ENCODE measurements at regions not wholly inside any gene's neighbourhood (a gene's known extent, or its start where the extent isn't known, plus 50 kb on each side); places are given as distances from the start of the nearest gene placed in this dataset.
A peak's percentile ranks its signal among the peaks of the same experiment; 100 is the strongest.

DNA sequence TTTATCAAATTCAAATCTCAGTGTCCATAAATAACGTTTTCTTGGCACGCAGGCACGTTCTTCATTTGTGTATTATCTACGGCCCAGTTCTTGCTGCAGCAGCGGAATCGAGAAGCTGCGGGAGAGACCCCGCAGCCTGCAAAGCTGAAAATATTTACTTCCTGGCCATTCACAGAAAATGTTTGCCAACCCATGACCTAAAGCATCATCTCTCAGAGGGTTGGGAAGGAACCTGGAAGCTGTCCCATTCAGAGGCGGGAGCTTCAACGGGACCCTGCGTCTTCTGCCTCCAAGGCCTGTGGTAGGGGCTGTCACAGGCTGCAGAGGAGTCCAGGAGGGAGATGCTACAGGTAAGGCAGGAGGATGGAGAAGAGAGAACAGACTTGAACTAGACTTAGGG is 319.2 kb downstream of the MN1 start:
- DNase-seq (ENCODE audit: low spot score in 2 of 2): no peak
- TF ChIP-seq, protein P1, sequence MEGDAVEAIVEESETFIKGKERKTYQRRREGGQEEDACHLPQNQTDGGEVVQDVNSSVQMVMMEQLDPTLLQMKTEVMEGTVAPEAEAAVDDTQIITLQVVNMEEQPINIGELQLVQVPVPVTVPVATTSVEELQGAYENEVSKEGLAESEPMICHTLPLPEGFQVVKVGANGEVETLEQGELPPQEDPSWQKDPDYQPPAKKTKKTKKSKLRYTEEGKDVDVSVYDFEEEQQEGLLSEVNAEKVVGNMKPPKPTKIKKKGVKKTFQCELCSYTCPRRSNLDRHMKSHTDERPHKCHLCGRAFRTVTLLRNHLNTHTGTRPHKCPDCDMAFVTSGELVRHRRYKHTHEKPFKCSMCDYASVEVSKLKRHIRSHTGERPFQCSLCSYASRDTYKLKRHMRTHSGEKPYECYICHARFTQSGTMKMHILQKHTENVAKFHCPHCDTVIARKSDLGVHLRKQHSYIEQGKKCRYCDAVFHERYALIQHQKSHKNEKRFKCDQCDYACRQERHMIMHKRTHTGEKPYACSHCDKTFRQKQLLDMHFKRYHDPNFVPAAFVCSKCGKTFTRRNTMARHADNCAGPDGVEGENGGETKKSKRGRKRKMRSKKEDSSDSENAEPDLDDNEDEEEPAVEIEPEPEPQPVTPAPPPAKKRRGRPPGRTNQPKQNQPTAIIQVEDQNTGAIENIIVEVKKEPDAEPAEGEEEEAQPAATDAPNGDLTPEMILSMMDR (IDR thresholded peaks at IDR 0.05): no peak
- Histone ChIP-seq H3K27ac (no peak overlapping the region), H3K4me1 (no peaks in the 10 kb centered on the region), H3K27me3 (no peaks in the 10 kb centered on the region), H3K36me3 (no peaks in the 10 kb centered on the region), H3K4me3 (no peak overlapping the region), H3K9me3 (no peaks in the 10 kb centered on the region)
- intact Hi-C loops (cut with DNase I): no loop called here

DNA sequence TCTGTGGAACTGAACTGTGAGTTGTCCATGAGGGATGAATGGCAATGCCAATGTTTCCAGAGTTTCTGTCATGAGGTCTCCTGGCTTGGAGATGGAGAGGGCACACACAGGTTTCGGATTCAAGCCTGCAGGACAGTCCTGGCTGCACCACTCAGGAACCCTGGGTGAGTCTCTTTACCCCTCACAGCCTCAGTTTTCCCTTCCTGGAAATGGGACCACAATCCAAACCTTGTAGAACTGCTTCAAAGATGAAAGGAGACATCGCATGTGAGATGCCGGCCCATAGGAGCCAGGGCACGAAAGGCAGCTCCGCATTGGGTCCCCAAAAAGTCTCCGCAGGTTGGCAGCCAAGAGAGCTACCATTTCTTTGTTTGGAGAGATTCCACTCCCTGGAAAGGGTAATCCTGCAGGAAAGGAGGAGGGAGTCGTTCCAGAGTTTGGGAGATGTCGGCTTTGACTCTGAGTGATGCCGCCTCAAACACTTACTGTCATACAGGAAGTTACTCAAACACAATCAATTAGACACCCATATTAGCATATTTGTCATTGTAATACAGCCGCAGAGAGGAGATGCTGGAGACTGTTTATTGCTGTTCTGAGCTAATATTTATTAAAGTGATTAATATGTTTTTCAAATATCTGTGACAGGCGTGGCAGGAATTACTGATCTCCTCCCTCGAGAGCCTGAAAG is 318.3 kb downstream of the MN1 start:
- Histone ChIP-seq H3K36me3 (no peaks in the 10 kb centered on the region), H3K4me3 (no peak overlapping the region), H3K27me3 (no peaks in the 10 kb centered on the region), H3K9me3 (no peaks in the 10 kb centered on the region), H3K4me1 (peaks cover 0 to under 1% of the 10 kb centered on the region in 2 donors), H3K27ac (no peak overlapping the region)
- DNase-seq (ENCODE audit: low spot score in 2 of 2): no peak
- intact Hi-C loops (cut with DNase I): no loop called here
- TF ChIP-seq, protein P1 (IDR thresholded peaks at IDR 0.05): no peak

DNA sequence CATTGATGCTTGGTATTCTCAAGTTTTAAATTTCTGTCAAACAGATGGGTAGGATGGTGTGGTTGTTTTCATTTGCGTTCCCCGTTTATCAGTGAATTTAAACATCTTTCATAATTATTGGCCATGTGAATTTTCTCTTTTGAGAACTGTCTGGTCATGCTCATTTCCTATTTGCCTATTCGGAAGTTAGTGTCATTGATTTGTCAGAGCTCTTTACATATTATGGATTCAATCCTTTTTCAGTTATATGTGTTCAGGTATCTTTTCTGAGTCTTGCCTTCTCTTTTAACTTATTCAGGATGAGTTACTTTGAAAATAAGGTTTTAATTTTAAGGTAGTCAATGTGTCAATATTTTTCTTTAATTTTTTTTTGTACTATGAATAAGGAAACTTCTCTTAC is 315.7 kb downstream of the MN1 start:
- no peak for DNase-seq (ENCODE audit: low spot score in 2 of 2)
- Histone ChIP-seq H3K36me3 (no peaks in the 10 kb centered on the region), H3K27me3 (no peaks in the 10 kb centered on the region), H3K4me1 (peaks cover 5 to 10% of the 10 kb centered on the region in 2 donors), H3K27ac (no peak overlapping the region), H3K4me3 (no peak overlapping the region), H3K9me3 (no peaks in the 10 kb centered on the region)
- TF ChIP-seq, protein P1 (IDR thresholded peaks at IDR 0.05): no peak
- intact Hi-C loops (cut with DNase I): no loop called here

DNA sequence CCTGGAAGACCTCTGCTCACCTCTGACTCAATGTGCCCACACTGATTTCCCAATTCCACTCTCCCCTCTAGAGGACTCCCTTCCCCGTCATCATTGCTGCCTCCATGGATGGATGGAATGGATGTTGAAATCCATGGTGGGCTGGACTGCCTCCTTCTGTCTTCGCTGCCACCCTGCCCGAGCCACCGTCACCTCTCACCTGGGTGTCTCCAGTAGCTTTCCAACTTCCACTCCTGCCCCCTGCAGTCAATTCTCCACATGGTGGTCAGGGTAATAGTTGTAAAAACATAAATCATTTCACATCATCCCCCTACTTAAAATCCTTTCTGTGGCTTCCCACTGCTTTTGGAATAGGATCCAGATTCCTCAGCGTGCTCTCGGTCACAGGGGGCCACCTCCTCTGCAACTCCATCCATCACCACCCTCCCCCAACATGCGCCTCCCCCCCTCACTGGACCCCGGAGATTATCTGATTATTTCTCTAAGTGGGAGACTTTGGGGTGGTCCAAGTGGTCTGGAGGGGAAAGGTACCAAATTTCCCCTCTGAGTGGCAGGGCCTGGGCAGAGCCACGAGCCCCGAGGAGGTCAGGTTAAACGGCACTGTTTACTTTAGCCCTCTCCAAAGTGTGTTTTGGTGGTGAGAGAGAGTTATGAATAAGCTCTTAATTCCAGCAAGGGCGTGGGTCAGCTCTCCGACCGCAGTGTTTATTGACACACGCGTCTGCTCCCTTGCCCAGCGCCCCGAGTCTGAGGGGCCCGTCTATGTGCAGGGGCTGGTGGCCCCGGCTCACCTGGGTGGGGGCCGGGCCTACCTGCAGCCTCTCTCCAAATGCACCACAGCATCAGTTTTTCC is 313.7 kb downstream of the MN1 start:
- Histone ChIP-seq H3K4me3 (no peak overlapping the region), H3K4me1 (peaks cover 5 to 10% of the 10 kb centered on the region in 2 donors), H3K36me3 (no peaks in the 10 kb centered on the region), H3K27ac (peak overlapping the region in 1 of 2 donors; percentile 28), H3K9me3 (no peaks in the 10 kb centered on the region), H3K27me3 (no peaks in the 10 kb centered on the region)
- intact Hi-C loops (cut with DNase I): loop anchor here (2.0 kb wide), 1 partner anchor 67 kb away; no protein-coding TSS in a partner anchor
- DNase-seq (ENCODE audit: low spot score in 2 of 2): no peak
- TF ChIP-seq, protein P1 (IDR thresholded peaks at IDR 0.05): no peak

DNA sequence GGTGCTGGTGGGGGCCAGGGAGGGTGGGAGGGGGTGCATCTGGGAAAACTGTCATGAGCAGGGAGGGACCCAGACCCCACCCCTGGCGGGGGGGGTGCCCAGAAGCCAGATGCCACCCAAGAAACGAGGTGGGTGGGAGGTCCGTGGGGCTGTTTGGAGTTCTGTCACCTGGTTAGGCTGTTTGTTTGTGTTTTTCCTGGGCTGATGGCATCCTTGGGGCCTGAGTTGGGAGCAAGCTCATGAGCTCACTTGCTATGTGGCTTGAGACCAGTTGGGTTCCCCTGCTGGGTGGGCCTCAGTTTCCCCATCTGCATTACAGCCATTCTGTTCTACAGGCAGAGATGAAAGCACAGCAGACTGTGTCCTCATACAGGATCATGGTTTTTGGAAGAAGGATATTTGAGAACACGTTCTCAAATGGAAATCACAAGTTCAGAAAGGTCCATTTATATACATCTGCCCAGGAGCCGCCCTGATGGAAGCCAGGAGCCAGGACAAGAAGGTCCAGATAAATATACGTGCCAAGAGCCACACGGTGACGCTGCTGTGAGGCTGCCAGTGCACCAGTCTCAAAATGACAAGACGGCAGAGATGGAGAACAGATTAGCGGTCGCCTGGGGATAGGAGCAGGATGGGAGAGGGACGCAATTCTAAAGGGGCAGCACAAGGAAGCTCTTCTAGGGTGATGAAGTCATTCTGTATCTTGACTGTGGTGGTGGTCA is 312.9 kb downstream of the MN1 start:
- DNase-seq (ENCODE audit: low spot score in 2 of 2): no peak
- peak overlapping the region; percentile 15 to 28 for H3K27ac ChIP-seq
- no peak overlapping the region for H3K4me3 ChIP-seq
- H3K36me3 ChIP-seq: no peaks in the 10 kb centered on the region
- TF ChIP-seq, protein P1 (IDR thresholded peaks at IDR 0.05): peak in 1 of 3 experiments; percentile 22
- H3K9me3 ChIP-seq: no peaks in the 10 kb centered on the region
- H3K27me3 ChIP-seq: no peaks in the 10 kb centered on the region
- intact Hi-C loops (cut with DNase I): loop anchor here (2.0 kb wide), 1 partner anchor 68 kb away; no protein-coding TSS in a partner anchor
- peaks cover 5 to 10% of the 10 kb centered on the region in 2 donors for H3K4me1 ChIP-seq
